GM23338 (cell line): ENCODE measurements at regions not wholly inside any gene's neighbourhood (a gene's known extent, or its start where the extent isn't known, plus 50 kb on each side); places are given as distances from the start of the nearest gene placed in this dataset.

Source experiments
- ATAC-seq: fragments of 200-7000 bp; cut with Tn5 transposase; 3 replicates; pipeline ENCODE4 v1.9.1; 2020
- DNase-seq: peaks from one replicate; pipeline ENCODE4 v3.0.0-alpha.2; 2015; ENCODE audit warnings: low spot score
- H2AFZ ChIP-seq: fragments of 200-600 bp; sonication (generic); 2 replicates; pipeline ENCODE4 v1.8.0; 2016; ENCODE audit warnings: antibody characterized with exemption, mild to moderate bottlenecking, moderate library complexity
- H3F3A ChIP-seq: fragments of 200-600 bp; sonication (generic); replicated peaks from 2 replicates; pipeline ENCODE4 v1.8.0; 2017; ENCODE audit warnings: antibody characterized with exemption, mixed run types, low read depth
- H3K27ac ChIP-seq: fragments of 200-600 bp; sonication (generic); 2 replicates; pipeline ENCODE4 v1.6.1; 2016; ENCODE audit warnings: low read depth
- H3K27me3 ChIP-seq: fragments of 200-600 bp; sonication (generic); 2 replicates; pipeline ENCODE4 v1.8.0; 2016; ENCODE audit warnings: mild to moderate bottlenecking, mixed run types, moderate library complexity; ENCODE audit not compliant: insufficient read depth
- H3K36me3 ChIP-seq: fragments of 200-600 bp; sonication (generic); 2 replicates; pipeline ENCODE4 v1.8.0; 2016; ENCODE audit warnings: mild to moderate bottlenecking; ENCODE audit not compliant: insufficient read depth
- H3K4me1 ChIP-seq: fragments of 200-600 bp; sonication (generic); 2 replicates; pipeline ENCODE4 v1.8.0; 2016; ENCODE audit warnings: mild to moderate bottlenecking, moderate library complexity; ENCODE audit not compliant: insufficient read depth
- H3K4me2 ChIP-seq: fragments of 200-600 bp; sonication (generic); 2 replicates; pipeline ENCODE4 v1.7.1; 2017; ENCODE audit warnings: mixed run types
- H3K4me3 ChIP-seq: fragments of 200-600 bp; sonication (generic); 2 replicates; pipeline ENCODE4 v1.6.1; 2016; ENCODE audit warnings: mixed run types
- H3K79me2 ChIP-seq: fragments of 200-600 bp; sonication (generic); replicated peaks from 2 replicates; pipeline ENCODE4 v1.8.0; 2017; ENCODE audit warnings: mild to moderate bottlenecking; ENCODE audit not compliant: insufficient read depth
- H3K9me2 ChIP-seq: fragments of 200-600 bp; sonication (generic); 2 replicates; pipeline ENCODE4 v1.8.0; 2017; ENCODE audit not compliant: insufficient read depth
- H4K20me1 ChIP-seq: fragments of 200-600 bp; sonication (generic); replicated peaks from 2 replicates; pipeline ENCODE4 v1.8.0; 2017; ENCODE audit warnings: mild to moderate bottlenecking; ENCODE audit not compliant: insufficient read depth
- H3K27ac Mint-ChIP-seq: 2 replicates; pipeline ENCODE4 v1.8.0; 2020; ENCODE audit warnings: inconsistent platforms, mild to moderate bottlenecking, moderate library complexity, mixed read lengths
- H3K27me3 Mint-ChIP-seq: 3 replicates; pipeline ENCODE4 v1.8.0; 2022; ENCODE audit warnings: low read depth, mild to moderate bottlenecking, moderate library complexity, mixed read lengths, inconsistent platforms; ENCODE audit not compliant: insufficient read depth, poor library complexity
- H3K36me3 Mint-ChIP-seq: 3 replicates; pipeline ENCODE4 v1.8.0; 2021; ENCODE audit warnings: low read depth, mild to moderate bottlenecking, inconsistent platforms, moderate library complexity, mixed read lengths
- H3K4me1 Mint-ChIP-seq: 3 replicates; pipeline ENCODE4 v1.8.0; 2020; ENCODE audit warnings: mild to moderate bottlenecking, inconsistent platforms, mixed read lengths
- H3K4me3 Mint-ChIP-seq: 3 replicates; pipeline ENCODE4 v1.8.0; 2021; ENCODE audit warnings: moderate library complexity, mild to moderate bottlenecking, inconsistent platforms, mixed read lengths
- H3K9me3 Mint-ChIP-seq: 3 replicates; pipeline ENCODE4 v1.8.0; 2020; ENCODE audit warnings: moderate library complexity, mild to moderate bottlenecking, inconsistent platforms, mixed read lengths
- CREB1 ChIP-seq: fragments of 250-450 bp; sonication (Bioruptor Pico); IDR thresholded peaks from 2 replicates; pipeline ENCODE4 v1.5.0; 2020; ENCODE audit warnings: low read depth, mild to moderate bottlenecking, moderate library complexity
- CTCF ChIP-seq, 2 experiments: fragments of 200-600 bp in 1 of 2; sonication (generic) in 1 of 2; conservative IDR thresholded peaks; 2 replicates each; pipeline versions ENCODE4 v1.5.1 to v1.6.1; 2016 to 2017; ENCODE audit warnings: antibody characterized with exemption in 2 of 2, low read depth in 2 of 2, mild to moderate bottlenecking in 2 of 2, moderate library complexity in 1 of 2
- ETS1 ChIP-seq: IDR thresholded peaks from 2 replicates; pipeline ENCODE4 v1.6.1; 2016; ENCODE audit warnings: antibody characterized with exemption
- EZH2 ChIP-seq: fragments of 200-600 bp; sonication (generic); IDR thresholded peaks from one replicate; pipeline ENCODE4 v1.8.0; 2017; ENCODE audit warnings: antibody characterized with exemption, mild to moderate bottlenecking, low read depth; ENCODE audit not compliant: unreplicated experiment
- EZH2phosphoT487 ChIP-seq: fragments of 200-600 bp; sonication (generic); IDR thresholded peaks from one replicate; pipeline ENCODE4 v1.8.1; 2018; ENCODE audit warnings: antibody characterized with exemption; ENCODE audit not compliant: unreplicated experiment
- JUNB ChIP-seq: IDR thresholded peaks from one replicate; pipeline ENCODE4 v1.6.1; 2016; ENCODE audit warnings: antibody characterized with exemption; ENCODE audit not compliant: unreplicated experiment
- POLR2AphosphoS5 ChIP-seq: IDR thresholded peaks from 2 replicates; pipeline ENCODE4 v1.6.1; 2016; ENCODE audit warnings: antibody characterized with exemption, low read depth
- ZNF114 ChIP-seq: fragments of 250-450 bp; sonication (Bioruptor Pico); IDR thresholded peaks from 2 replicates; pipeline ENCODE4 v1.5.0; 2020; ENCODE audit warnings: mild to moderate bottlenecking, moderate library complexity
- ZNF462 ChIP-seq: fragments of 250-450 bp; sonication (Bioruptor Pico); IDR thresholded peaks from 2 replicates; pipeline ENCODE4 v1.5.0; 2020; ENCODE audit warnings: mild to moderate bottlenecking, moderate library complexity

- H3K27ac ChIP-seq: no peak overlapping the region
- H3K4me1 Mint-ChIP-seq: no peaks in the 10 kb centered on the region
- no peaks in the 10 kb centered on the region for H3K36me3 ChIP-seq
- no peak overlapping the region for H3K4me3 ChIP-seq
- H4K20me1 ChIP-seq: no peaks in the 10 kb centered on the region
- no peak overlapping the region for H2AFZ ChIP-seq
- H3K79me2 ChIP-seq: no peaks in the 10 kb centered on the region
- no peaks in the 10 kb centered on the region for H3K36me3 Mint-ChIP-seq
- H3K27ac Mint-ChIP-seq: no peak overlapping the region
- no peak for TF ChIP-seq CTCF (conservative IDR thresholded peaks at IDR 0.05; ENCODE audit: low read depth in 2 of 2)
- TF ChIP-seq ZNF462 (CRISPR knock-in tag): no peak
- TF ChIP-seq JUNB: no peak
- no peak for TF ChIP-seq POLR2AphosphoS5
- no peak for TF ChIP-seq EZH2
- no peak for TF ChIP-seq ZNF114 (CRISPR knock-in tag)
- TF ChIP-seq EZH2phosphoT487: no peak
- no peak for TF ChIP-seq CREB1 (CRISPR knock-in tag)
- TF ChIP-seq ETS1: no peak
- H3F3A ChIP-seq: no peaks in the 10 kb centered on the region
- no peaks in the 10 kb centered on the region for H3K27me3 ChIP-seq
- DNase-seq: no peak
- ATAC-seq: no peak
- H3K4me2 ChIP-seq: no peak overlapping the region
- H3K9me2 ChIP-seq: no peaks in the 10 kb centered on the region
- H3K9me3 Mint-ChIP-seq: no peaks in the 10 kb centered on the region
- H3K4me3 Mint-ChIP-seq: no peak overlapping the region
- H3K4me1 ChIP-seq: no peaks in the 10 kb centered on the region
- no peaks in the 10 kb centered on the region for H3K27me3 Mint-ChIP-seq
These were observed 472.6 kb upstream of the KLHL1 start for GRCh38 chr13:70580825-70581224.
